ENCODE measurements at regions not wholly inside any gene's neighbourhood (a gene's known extent, or its start where the extent isn't known, plus 50 kb on each side); places are given as distances from the start of the nearest gene placed in this dataset.

GRCh38 chr12:91893476-91893875, 252.2 kb downstream of the BTG1 start:
- DNase-seq: no peak
- H3K27ac ChIP-seq: no peak overlapping the region
- H3K36me3 ChIP-seq: no peaks in the 10 kb centered on the region
- H3K27me3 ChIP-seq: no peaks in the 10 kb centered on the region
- H3K4me1 ChIP-seq: no peaks in the 10 kb centered on the region
- intact Hi-C loops (cut with DNase I; ENCODE audit: low total_unique reads): no loop called here
- no peak overlapping the region for H3K4me3 ChIP-seq
- no peaks in the 10 kb centered on the region for H3K9me3 ChIP-seq
- TF ChIP-seq CTCF (IDR thresholded peaks at IDR 0.05) (no peak), POLR2A (IDR thresholded peaks at IDR 0.05) (no peak)

DNA sequence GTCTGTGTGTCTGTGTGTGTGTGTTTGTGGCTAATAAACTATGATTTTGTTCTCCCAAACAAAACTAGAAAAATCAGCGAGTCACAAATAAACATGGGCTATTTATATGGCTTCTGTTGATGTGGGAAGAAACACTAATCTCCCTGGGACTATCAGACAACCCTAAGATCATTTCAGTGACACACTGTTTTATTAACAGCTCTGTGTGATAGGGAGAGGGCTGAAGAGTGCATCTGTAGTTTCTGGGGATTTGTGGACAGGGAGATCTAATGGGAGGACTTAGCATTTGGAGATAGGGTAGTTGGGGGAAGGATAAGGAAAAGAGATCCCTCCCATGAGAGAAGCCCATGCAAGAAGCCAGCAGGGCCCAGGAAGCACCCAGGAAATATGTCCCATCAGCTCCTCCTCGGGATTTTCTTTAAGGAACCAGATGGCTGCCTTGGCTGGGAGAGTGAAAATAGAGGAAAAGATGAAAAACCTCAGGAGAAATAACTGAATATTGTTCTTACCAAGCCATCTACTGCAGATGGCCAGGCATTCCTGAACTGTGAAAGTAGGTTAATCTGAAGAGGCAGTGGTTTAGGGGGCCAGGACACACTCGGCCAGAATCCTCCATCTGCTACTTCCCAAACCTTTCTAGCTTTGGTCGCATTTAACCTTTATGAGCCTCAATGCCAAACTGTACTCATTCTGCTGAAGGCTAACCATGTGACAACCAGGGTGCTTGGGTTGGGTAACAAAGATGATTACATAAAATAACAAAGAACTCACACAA, 253.4 kb downstream of the BTG1 start:
- Histone ChIP-seq H3K4me1 (no peaks in the 10 kb centered on the region), H3K27me3 (no peaks in the 10 kb centered on the region), H3K27ac (no peak overlapping the region), H3K36me3 (no peaks in the 10 kb centered on the region), H3K4me3 (no peak overlapping the region), H3K9me3 (no peaks in the 10 kb centered on the region)
- DNase-seq: no peak
- TF ChIP-seq CTCF (IDR thresholded peaks at IDR 0.05) (no peak), POLR2A (IDR thresholded peaks at IDR 0.05) (no peak)
- intact Hi-C loops (cut with DNase I; ENCODE audit: low total_unique reads): no loop called here

DNA sequence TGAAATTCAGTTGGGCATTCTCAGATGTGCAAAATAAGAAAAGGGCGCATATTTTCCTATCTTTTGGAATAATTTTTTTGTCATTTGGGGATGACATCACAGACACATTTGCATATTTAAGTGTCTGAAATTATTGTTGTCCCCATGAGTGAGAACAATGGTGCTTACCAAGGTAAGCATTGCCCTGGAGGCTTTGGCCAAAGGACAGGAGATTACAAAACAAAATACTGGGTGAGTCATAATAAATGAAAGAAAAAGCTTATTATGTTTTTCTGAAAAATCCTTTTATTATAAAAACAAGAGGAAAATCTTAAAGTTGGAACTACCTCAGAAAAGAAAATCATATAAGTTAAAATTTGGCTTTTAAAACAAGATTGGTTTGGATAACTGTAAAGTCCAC, 254.9 kb downstream of the BTG1 start:
- Histone ChIP-seq H3K4me3 (no peak overlapping the region), H3K4me1 (no peaks in the 10 kb centered on the region), H3K36me3 (no peaks in the 10 kb centered on the region), H3K27ac (no peak overlapping the region), H3K9me3 (no peaks in the 10 kb centered on the region), H3K27me3 (no peaks in the 10 kb centered on the region)
- no peak for DNase-seq
- TF ChIP-seq CTCF (IDR thresholded peaks at IDR 0.05) (no peak), POLR2A (IDR thresholded peaks at IDR 0.05) (no peak)
- intact Hi-C loops (cut with DNase I; ENCODE audit: low total_unique reads): no loop called here

- Histone ChIP-seq H3K36me3 (no peaks in the 10 kb centered on the region), H3K4me1 (no peaks in the 10 kb centered on the region), H3K9me3 (no peaks in the 10 kb centered on the region), H3K4me3 (no peak overlapping the region), H3K27ac (no peak overlapping the region), H3K27me3 (no peaks in the 10 kb centered on the region)
- no peak for DNase-seq
- TF ChIP-seq CTCF (IDR thresholded peaks at IDR 0.05) (no peak), POLR2A (IDR thresholded peaks at IDR 0.05) (no peak)
- intact Hi-C loops (cut with DNase I; ENCODE audit: low total_unique reads): no loop called here
These were observed 255.7 kb downstream of the BTG1 start for GRCh38 chr12:91889910-91890309.

GRCh38 chr12:91889059-91889458, 256.6 kb downstream of the BTG1 start:
- Histone ChIP-seq H3K9me3 (no peaks in the 10 kb centered on the region), H3K27ac (no peak overlapping the region), H3K4me3 (no peak overlapping the region), H3K27me3 (no peaks in the 10 kb centered on the region), H3K4me1 (no peaks in the 10 kb centered on the region), H3K36me3 (no peaks in the 10 kb centered on the region)
- intact Hi-C loops (cut with DNase I; ENCODE audit: low total_unique reads): no loop called here
- TF ChIP-seq CTCF (IDR thresholded peaks at IDR 0.05) (no peak), POLR2A (IDR thresholded peaks at IDR 0.05) (no peak)
- no peak for DNase-seq

All from uterus (tissue), 3 donors.